ENCODE measurements at regions not wholly inside any gene's neighbourhood (a gene's known extent, or its start where the extent isn't known, plus 50 kb on each side); places are given as distances from the start of the nearest gene placed in this dataset.

DNA sequence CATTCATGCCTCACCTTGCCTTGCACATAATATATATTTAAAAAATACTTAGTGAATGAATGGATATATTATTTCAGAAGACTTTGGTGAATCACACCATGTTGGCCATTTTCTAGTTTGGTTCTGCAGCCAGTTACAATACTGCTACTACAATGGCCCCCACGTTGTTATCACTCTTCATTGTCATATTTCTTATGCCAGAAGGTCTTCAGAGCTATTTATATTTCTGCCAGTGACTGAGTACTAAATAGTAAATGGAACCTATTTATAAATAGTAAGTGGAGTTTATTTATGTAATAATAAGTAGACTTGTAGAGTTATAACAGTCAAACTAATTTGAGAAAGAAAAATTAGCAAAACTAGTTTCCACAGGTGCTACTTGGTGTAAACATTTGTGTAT, 516.6 kb upstream of the SYT4 start:
- TF ChIP-seq GLIS3 (CRISPR knock-in tag; IDR thresholded peaks at IDR 0.05) = no peak
- no peak for TF ChIP-seq BACH2 (CRISPR knock-in tag; IDR thresholded peaks at IDR 0.05; ENCODE audit: borderline replicate concordance)
- no peak for TF ChIP-seq RARB (CRISPR knock-in tag; IDR thresholded peaks at IDR 0.05)
- TF ChIP-seq ZNF8 (CRISPR knock-in tag; IDR thresholded peaks at IDR 0.05) = no peak
- TF ChIP-seq TOX (CRISPR knock-in tag; IDR thresholded peaks at IDR 0.05; ENCODE audit: borderline replicate concordance) = no peak
- TF ChIP-seq, protein P1, sequence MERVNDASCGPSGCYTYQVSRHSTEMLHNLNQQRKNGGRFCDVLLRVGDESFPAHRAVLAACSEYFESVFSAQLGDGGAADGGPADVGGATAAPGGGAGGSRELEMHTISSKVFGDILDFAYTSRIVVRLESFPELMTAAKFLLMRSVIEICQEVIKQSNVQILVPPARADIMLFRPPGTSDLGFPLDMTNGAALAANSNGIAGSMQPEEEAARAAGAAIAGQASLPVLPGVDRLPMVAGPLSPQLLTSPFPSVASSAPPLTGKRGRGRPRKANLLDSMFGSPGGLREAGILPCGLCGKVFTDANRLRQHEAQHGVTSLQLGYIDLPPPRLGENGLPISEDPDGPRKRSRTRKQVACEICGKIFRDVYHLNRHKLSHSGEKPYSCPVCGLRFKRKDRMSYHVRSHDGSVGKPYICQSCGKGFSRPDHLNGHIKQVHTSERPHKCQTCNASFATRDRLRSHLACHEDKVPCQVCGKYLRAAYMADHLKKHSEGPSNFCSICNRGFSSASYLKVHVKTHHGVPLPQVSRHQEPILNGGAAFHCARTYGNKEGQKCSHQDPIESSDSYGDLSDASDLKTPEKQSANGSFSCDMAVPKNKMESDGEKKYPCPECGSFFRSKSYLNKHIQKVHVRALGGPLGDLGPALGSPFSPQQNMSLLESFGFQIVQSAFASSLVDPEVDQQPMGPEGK (CRISPR knock-in tag; IDR thresholded peaks at IDR 0.05; ENCODE audit: borderline replicate concordance) = no peak
- TF ChIP-seq ARNTL (CRISPR knock-in tag; IDR thresholded peaks at IDR 0.05; ENCODE audit: borderline replicate concordance, low read depth) = no peak
- no peak for TF ChIP-seq ZFP3 (CRISPR knock-in tag; IDR thresholded peaks at IDR 0.05)
- no peak for TF ChIP-seq TCF4 (CRISPR knock-in tag; IDR thresholded peaks at IDR 0.05; ENCODE audit: borderline replicate concordance)
- no peak for TF ChIP-seq CSRNP3 (CRISPR knock-in tag; IDR thresholded peaks at IDR 0.05)
- no peak for TF ChIP-seq OSR1 (CRISPR knock-in tag; IDR thresholded peaks at IDR 0.05)
- ATAC-seq = no peak

- TF ChIP-seq, protein P2, sequence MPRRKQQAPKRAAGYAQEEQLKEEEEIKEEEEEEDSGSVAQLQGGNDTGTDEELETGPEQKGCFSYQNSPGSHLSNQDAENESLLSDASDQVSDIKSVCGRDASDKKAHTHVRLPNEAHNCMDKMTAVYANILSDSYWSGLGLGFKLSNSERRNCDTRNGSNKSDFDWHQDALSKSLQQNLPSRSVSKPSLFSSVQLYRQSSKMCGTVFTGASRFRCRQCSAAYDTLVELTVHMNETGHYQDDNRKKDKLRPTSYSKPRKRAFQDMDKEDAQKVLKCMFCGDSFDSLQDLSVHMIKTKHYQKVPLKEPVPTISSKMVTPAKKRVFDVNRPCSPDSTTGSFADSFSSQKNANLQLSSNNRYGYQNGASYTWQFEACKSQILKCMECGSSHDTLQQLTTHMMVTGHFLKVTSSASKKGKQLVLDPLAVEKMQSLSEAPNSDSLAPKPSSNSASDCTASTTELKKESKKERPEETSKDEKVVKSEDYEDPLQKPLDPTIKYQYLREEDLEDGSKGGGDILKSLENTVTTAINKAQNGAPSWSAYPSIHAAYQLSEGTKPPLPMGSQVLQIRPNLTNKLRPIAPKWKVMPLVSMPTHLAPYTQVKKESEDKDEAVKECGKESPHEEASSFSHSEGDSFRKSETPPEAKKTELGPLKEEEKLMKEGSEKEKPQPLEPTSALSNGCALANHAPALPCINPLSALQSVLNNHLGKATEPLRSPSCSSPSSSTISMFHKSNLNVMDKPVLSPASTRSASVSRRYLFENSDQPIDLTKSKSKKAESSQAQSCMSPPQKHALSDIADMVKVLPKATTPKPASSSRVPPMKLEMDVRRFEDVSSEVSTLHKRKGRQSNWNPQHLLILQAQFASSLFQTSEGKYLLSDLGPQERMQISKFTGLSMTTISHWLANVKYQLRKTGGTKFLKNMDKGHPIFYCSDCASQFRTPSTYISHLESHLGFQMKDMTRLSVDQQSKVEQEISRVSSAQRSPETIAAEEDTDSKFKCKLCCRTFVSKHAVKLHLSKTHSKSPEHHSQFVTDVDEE (CRISPR knock-in tag; IDR thresholded peaks at IDR 0.05) = no peak
- TF ChIP-seq TOX (CRISPR knock-in tag; IDR thresholded peaks at IDR 0.05; ENCODE audit: borderline replicate concordance) (no peak), ISL1 (CRISPR knock-in tag; IDR thresholded peaks at IDR 0.05) (no peak), ZC3H10 (CRISPR knock-in tag; IDR thresholded peaks at IDR 0.05) (no peak), GLIS3 (CRISPR knock-in tag; IDR thresholded peaks at IDR 0.05) (no peak), OSR1 (CRISPR knock-in tag; IDR thresholded peaks at IDR 0.05) (no peak), ARNTL (CRISPR knock-in tag; IDR thresholded peaks at IDR 0.05; ENCODE audit: borderline replicate concordance, low read depth) (no peak), SNAI2 (CRISPR knock-in tag; IDR thresholded peaks at IDR 0.05) (no peak), ZFP30 (CRISPR knock-in tag; IDR thresholded peaks at IDR 0.05) (no peak), ZFP3 (CRISPR knock-in tag; IDR thresholded peaks at IDR 0.05) (no peak), CSDC2 (CRISPR knock-in tag; IDR thresholded peaks at IDR 0.05) (no peak), CSRNP3 (CRISPR knock-in tag; IDR thresholded peaks at IDR 0.05) (no peak), PPARA (CRISPR knock-in tag; IDR thresholded peaks at IDR 0.05; ENCODE audit: borderline replicate concordance) (no peak), ZNF70 (CRISPR knock-in tag; IDR thresholded peaks at IDR 0.05) (no peak), RARB (CRISPR knock-in tag; IDR thresholded peaks at IDR 0.05) (no peak), ZNF565 (CRISPR knock-in tag; conservative IDR thresholded peaks at IDR 0.05; ENCODE audit: low read depth) (no peak)
- TF ChIP-seq, protein P3, sequence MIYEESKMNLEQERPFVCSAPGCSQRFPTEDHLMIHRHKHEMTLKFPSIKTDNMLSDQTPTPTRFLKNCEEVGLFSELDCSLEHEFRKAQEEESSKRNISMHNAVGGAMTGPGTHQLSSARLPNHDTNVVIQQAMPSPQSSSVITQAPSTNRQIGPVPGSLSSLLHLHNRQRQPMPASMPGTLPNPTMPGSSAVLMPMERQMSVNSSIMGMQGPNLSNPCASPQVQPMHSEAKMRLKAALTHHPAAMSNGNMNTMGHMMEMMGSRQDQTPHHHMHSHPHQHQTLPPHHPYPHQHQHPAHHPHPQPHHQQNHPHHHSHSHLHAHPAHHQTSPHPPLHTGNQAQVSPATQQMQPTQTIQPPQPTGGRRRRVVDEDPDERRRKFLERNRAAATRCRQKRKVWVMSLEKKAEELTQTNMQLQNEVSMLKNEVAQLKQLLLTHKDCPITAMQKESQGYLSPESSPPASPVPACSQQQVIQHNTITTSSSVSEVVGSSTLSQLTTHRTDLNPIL (CRISPR knock-in tag; IDR thresholded peaks at IDR 0.05; ENCODE audit: low read depth) = no peak
- TF ChIP-seq, protein P4, sequence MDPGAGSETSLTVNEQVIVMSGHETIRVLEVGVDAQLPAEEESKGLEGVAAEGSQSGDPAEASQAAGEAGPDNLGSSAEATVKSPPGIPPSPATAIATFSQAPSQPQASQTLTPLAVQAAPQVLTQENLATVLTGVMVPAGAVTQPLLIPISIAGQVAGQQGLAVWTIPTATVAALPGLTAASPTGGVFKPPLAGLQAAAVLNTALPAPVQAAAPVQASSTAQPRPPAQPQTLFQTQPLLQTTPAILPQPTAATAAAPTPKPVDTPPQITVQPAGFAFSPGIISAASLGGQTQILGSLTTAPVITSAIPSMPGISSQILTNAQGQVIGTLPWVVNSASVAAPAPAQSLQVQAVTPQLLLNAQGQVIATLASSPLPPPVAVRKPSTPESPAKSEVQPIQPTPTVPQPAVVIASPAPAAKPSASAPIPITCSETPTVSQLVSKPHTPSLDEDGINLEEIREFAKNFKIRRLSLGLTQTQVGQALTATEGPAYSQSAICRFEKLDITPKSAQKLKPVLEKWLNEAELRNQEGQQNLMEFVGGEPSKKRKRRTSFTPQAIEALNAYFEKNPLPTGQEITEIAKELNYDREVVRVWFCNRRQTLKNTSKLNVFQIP (CRISPR knock-in tag; IDR thresholded peaks at IDR 0.05; ENCODE audit: borderline replicate concordance, low read depth) = no peak
- TF ChIP-seq, protein P1 (CRISPR knock-in tag; IDR thresholded peaks at IDR 0.05; ENCODE audit: borderline replicate concordance) = no peak
- ATAC-seq = no peak
Measured at GRCh38 chr18:43794363-43794762, 517.1 kb upstream of the SYT4 start.

Measured in SK-N-SH treated with all-trans-retinoic acid at 6 μM for 48 hours (cell line).